CD14-positive monocyte (primary cell): ENCODE measurements at regions not wholly inside any gene's neighbourhood (a gene's known extent, or its start where the extent isn't known, plus 50 kb on each side); places are given as distances from the start of the nearest gene placed in this dataset.

Experiments used
- DNase-seq, 3 donors: peaks; one replicate each; pipeline ENCODE4 v3.0.0-alpha.2; 2011 to 2022
- H2AFZ ChIP-seq: 2 replicates; pipeline ENCODE4 v1.6.0; 2012; ENCODE audit warnings: mild to moderate bottlenecking, low read depth, low read length, inconsistent platforms; ENCODE audit not compliant: insufficient read depth, poor library complexity, severe bottlenecking
- H3K27ac ChIP-seq, 2 donors: 1 replicate in 1 of 2; 2 replicates in 1 of 2; pipeline ENCODE4 v1.5.1; 2012 to 2013; ENCODE audit warnings: low read length in 2 of 2, control low read depth in 1 of 2, inconsistent platforms in 1 of 2, low read depth in 1 of 2, mild to moderate bottlenecking in 1 of 2
- H3K27me3 ChIP-seq, 2 donors: one replicate each; pipeline versions ENCODE4 v1.6.0 to v1.6.1; 2011 to 2013; ENCODE audit warnings: low read length in 2 of 2; ENCODE audit not compliant: control insufficient read depth in 2 of 2, insufficient read depth in 2 of 2
- H3K36me3 ChIP-seq, 2 donors: replicated peaks in 1 of 2; 1 replicate in 1 of 2; 2 replicates in 1 of 2; pipeline versions ENCODE4 v1.5.1 to v1.6.1; 2012 to 2013; ENCODE audit warnings: low read length in 2 of 2, control low read depth in 1 of 2, inconsistent platforms in 1 of 2, mild to moderate bottlenecking in 1 of 2; ENCODE audit not compliant: insufficient read depth in 2 of 2, control insufficient read depth in 1 of 2
- H3K4me1 ChIP-seq, 2 donors: 1 replicate in 1 of 2; 2 replicates in 1 of 2; pipeline versions ENCODE4 v1.5.1 to v1.6.1; 2012 to 2013; ENCODE audit warnings: low read length in 2 of 2, control low read depth in 1 of 2, inconsistent platforms in 1 of 2, mild to moderate bottlenecking in 1 of 2, moderate library complexity in 1 of 2; ENCODE audit not compliant: insufficient read depth in 2 of 2, control insufficient read depth in 1 of 2
- H3K4me2 ChIP-seq: replicated peaks from 2 replicates; pipeline ENCODE3; 2012; ENCODE audit warnings: low read length, moderate library complexity, mild to moderate bottlenecking; ENCODE audit not compliant: poor library complexity, severe bottlenecking; ENCODE audit errors: extremely low read depth
- H3K4me3 ChIP-seq, 3 experiments: fragments of 200-600 bp in 1 of 3; sonication (generic) in 1 of 3; replicated peaks in 1 of 3; 1 replicate in 2 of 3; 2 replicates in 1 of 3; pipeline ENCODE4 v1.5.1; 2011 to 2013; ENCODE audit warnings: low read length in 3 of 3, mild to moderate bottlenecking in 3 of 3, control low read depth in 2 of 3, low read depth in 2 of 3, inconsistent platforms in 1 of 3, moderate library complexity in 1 of 3
- H3K79me2 ChIP-seq: 2 replicates; pipeline ENCODE4 v1.6.0; 2012; ENCODE audit warnings: mild to moderate bottlenecking, control low read depth, inconsistent platforms, low read length, moderate library complexity; ENCODE audit not compliant: insufficient read depth
- H3K9ac ChIP-seq: 2 replicates; pipeline ENCODE4 v1.6.0; 2017; ENCODE audit warnings: low read length, mild to moderate bottlenecking; ENCODE audit not compliant: insufficient read depth, poor library complexity, severe bottlenecking
- H3K9me3 ChIP-seq, 2 donors: replicated peaks in 1 of 2; 1 replicate in 1 of 2; 2 replicates in 1 of 2; pipeline versions ENCODE4 v1.5.1 to v1.6.1; 2012 to 2013; ENCODE audit warnings: low read length in 2 of 2, control low read depth in 1 of 2; ENCODE audit not compliant: control insufficient read depth in 1 of 2, insufficient read depth in 1 of 2
- H4K20me1 ChIP-seq: 2 replicates; pipeline ENCODE4 v1.6.0; 2012; ENCODE audit warnings: mild to moderate bottlenecking, low read length, control low read depth, moderate library complexity; ENCODE audit not compliant: insufficient read depth
- H3K27ac Mint-ChIP-seq, 7 donors: one replicate each; pipeline ENCODE4 v1.8.0; 2020; ENCODE audit warnings: mild to moderate bottlenecking in 7 of 7, mixed read lengths in 7 of 7, moderate library complexity in 6 of 7, inconsistent platforms in 2 of 7
- H3K27me3 Mint-ChIP-seq, 3 donors: one replicate each; pipeline ENCODE4 v1.8.0; 2021 to 2022; ENCODE audit warnings: low read depth in 3 of 3, mild to moderate bottlenecking in 3 of 3, mixed read lengths in 3 of 3, moderate library complexity in 3 of 3, inconsistent platforms in 1 of 3
- H3K36me3 Mint-ChIP-seq, 2 donors: one replicate each; pipeline ENCODE4 v1.8.0; 2020; ENCODE audit warnings: mixed read lengths in 2 of 2, inconsistent platforms in 1 of 2, mild to moderate bottlenecking in 1 of 2
- H3K4me1 Mint-ChIP-seq: one replicate; pipeline ENCODE4 v1.8.0; 2020; ENCODE audit warnings: mild to moderate bottlenecking, mixed read lengths
- H3K4me3 Mint-ChIP-seq, 2 donors: one replicate each; pipeline ENCODE4 v1.8.0; 2020; ENCODE audit warnings: mild to moderate bottlenecking in 2 of 2, mixed read lengths in 2 of 2, moderate library complexity in 1 of 2
- H3K9me3 Mint-ChIP-seq, 7 donors: one replicate each; pipeline ENCODE4 v1.8.0; 2020 to 2022; ENCODE audit warnings: mixed read lengths in 7 of 7, mild to moderate bottlenecking in 6 of 7, moderate library complexity in 6 of 7, inconsistent platforms in 2 of 7
- CTCF ChIP-seq: fragments of 200-600 bp; IDR thresholded peaks from one replicate; pipeline ENCODE4 v1.8.0; 2022; ENCODE audit warnings: antibody characterized with exemption, mild to moderate bottlenecking
- WGBS: methylation state at CpG from one replicate; pipeline ENCODE4 v1.1.5; 2013; ENCODE audit warnings: missing lambda C conversion rate; ENCODE audit not compliant: insufficient coverage; 5-methylcytosine and 5-hydroxymethylcytosine counted together
- intact Hi-C, 2 donors: fragments of 100-400 bp; cut with micrococcal nuclease; formaldehyde crosslinking; loops; one replicate each; pipeline versions ENCODE4 v1.15.0 to v1.15.1; 2023

GRCh38 chr20:61149636-61150035 lies 102.4 kb upstream of the CDH4 start:
- intact Hi-C loops: no loop called here
- H4K20me1 ChIP-seq: no peaks in the 10 kb centered on the region
- no peak overlapping the region for H3K9ac ChIP-seq
- H3K4me2 ChIP-seq: no peak overlapping the region
- H3K9me3 Mint-ChIP-seq: peaks cover 0 to 13% (median 3%) of the 10 kb centered on the region in 7 donors
- DNase-seq: no peak
- H3K4me1 ChIP-seq: no peaks in the 10 kb centered on the region
- 100% methylated on average over 2 of the region's 5 CpGs for WGBS
- no peaks in the 10 kb centered on the region for H3K36me3 Mint-ChIP-seq
- no peaks in the 10 kb centered on the region for H3K4me1 Mint-ChIP-seq
- peaks cover 0 to 3% (median 3%) of the 10 kb centered on the region in 3 donors for H3K27me3 Mint-ChIP-seq
- H3K36me3 ChIP-seq: no peaks in the 10 kb centered on the region
- H3K4me3 ChIP-seq: no peak overlapping the region
- no peak overlapping the region for H2AFZ ChIP-seq
- no peak overlapping the region for H3K27ac Mint-ChIP-seq
- H3K27ac ChIP-seq: no peak overlapping the region
- no peak overlapping the region for H3K4me3 Mint-ChIP-seq
- no peaks in the 10 kb centered on the region for H3K27me3 ChIP-seq
- H3K9me3 ChIP-seq: no peaks in the 10 kb centered on the region
- TF ChIP-seq CTCF: no peak
- no peaks in the 10 kb centered on the region for H3K79me2 ChIP-seq

DNA sequence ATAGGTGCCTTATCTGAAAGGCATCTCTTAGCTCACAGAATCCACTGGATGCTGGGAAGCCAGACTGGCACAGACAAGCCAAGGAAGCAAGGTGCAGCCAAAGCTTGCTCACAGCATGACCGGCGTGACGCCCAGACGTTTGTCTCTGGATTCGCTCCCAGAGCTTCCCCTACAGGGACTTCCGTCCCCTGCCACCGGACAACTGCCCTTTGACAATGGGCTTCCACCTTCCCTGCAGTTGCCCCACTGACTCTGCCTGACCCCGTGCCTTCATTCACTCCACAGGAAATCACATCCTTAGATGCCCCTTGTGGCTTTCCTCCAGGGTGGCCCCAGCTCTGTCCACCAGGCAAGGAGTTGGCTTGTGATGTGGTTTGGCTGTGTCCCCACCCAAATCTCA lies 94.8 kb upstream of the CDH4 start:
- H3K36me3 Mint-ChIP-seq: no peaks in the 10 kb centered on the region
- Histone ChIP-seq H3K79me2 (no peaks in the 10 kb centered on the region), H3K4me3 (no peak overlapping the region), H3K4me1 (no peaks in the 10 kb centered on the region), H3K9ac (no peak overlapping the region), H3K27ac (no peak overlapping the region), H3K27me3 (no peaks in the 10 kb centered on the region), H2AFZ (no peak overlapping the region), H3K36me3 (no peaks in the 10 kb centered on the region), H3K9me3 (peaks cover 0 to 15% of the 10 kb centered on the region in 2 donors), H3K4me2 (no peak overlapping the region), H4K20me1 (no peaks in the 10 kb centered on the region)
- TF ChIP-seq CTCF: no peak
- peaks cover 0 to 14% (median 10%) of the 10 kb centered on the region in 7 donors for H3K9me3 Mint-ChIP-seq
- no peaks in the 10 kb centered on the region for H3K4me1 Mint-ChIP-seq
- H3K27ac Mint-ChIP-seq: no peak overlapping the region
- no peak for DNase-seq
- H3K27me3 Mint-ChIP-seq: peaks cover 4 to 8% (median 7%) of the 10 kb centered on the region in 3 donors
- H3K4me3 Mint-ChIP-seq: no peak overlapping the region
- 97% methylated on average over 7 of the region's 8 CpGs for WGBS
- intact Hi-C loops: no loop called here
